Limb (tissue), 2 donors: ENCODE measurements at regions not wholly inside any gene's neighbourhood (a gene's known extent, or its start where the extent isn't known, plus 50 kb on each side); places are given as distances from the start of the nearest gene placed in this dataset.

Experiments used
- DNase-seq, 2 donors: peaks; one replicate each; pipeline ENCODE4 v3.0.0-alpha.2; 2016; ENCODE audit errors: extremely low spot score in 2 of 2

GRCh38 chr2:237269138-237269875 is 144.7 kb downstream of the COL6A3 start:
- DNase-seq: no peak

- DNase-seq: no peak
Measured at GRCh38 chr2:237270520-237270919, 143.4 kb downstream of the COL6A3 start.

DNA sequence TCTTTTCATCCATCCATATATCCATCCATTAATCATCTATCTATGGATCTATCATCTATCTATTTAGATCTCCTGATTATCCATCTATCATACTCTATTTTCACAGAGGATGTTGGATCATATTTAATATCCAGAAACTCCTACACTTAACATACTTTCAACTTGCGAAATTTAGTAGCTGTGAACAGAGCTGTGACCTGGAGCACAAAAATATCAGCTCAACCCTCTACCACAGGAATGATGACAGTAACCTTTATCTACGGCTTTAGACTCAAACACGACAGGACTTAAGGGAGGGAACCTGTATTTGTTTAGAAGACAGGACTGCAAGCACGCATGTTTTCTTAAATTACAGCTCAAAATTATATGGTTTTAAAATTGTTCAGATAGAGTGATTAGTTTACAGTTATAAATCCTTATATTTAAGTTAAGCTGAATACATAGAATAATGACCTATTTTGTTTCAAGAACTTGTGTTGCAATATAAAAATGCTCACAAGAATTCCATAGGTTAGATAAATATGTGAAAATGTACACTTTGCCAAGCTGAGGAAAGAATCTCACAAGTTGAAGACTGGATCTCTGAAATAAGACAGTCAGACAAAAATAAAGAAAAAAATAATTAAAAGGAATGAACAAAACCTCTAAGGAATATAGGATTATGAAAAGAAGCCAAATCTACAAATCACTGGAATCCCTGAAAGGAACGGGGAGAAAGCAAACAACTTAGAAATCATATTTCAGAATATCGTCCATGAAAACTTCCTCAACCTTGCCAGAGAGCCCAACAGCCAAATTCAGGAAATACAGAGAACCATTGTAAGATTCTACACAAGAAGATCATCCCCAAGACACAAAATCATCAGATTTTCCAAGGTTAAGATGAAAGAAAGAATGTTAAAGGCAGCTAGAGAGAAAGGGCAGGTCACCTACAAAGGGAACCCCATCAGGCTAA is 142.0 kb downstream of the COL6A3 start:
- DNase-seq: no peak
